Prostate gland (tissue), 2 donors: ENCODE measurements at regions not wholly inside any gene's neighbourhood (a gene's known extent, or its start where the extent isn't known, plus 50 kb on each side); places are given as distances from the start of the nearest gene placed in this dataset.

Source experiments
- CTCF ChIP-seq, 4 experiments: fragments of 200-600 bp in 2 of 4; fragments of 450-650 bp in 2 of 4; sonication (generic) in 2 of 4; IDR thresholded peaks; 1 replicate in 3 of 4; 2 replicates in 1 of 4; pipeline ENCODE4 v1.5.1; 2016 to 2019; ENCODE audit warnings: antibody characterized with exemption in 4 of 4, mild to moderate bottlenecking in 2 of 4, moderate library complexity in 2 of 4
- POLR2A ChIP-seq: fragments of 450-650 bp; IDR thresholded peaks from one replicate; pipeline ENCODE4 v1.6.1; 2016; ENCODE audit warnings: antibody characterized with exemption, mild to moderate bottlenecking
- POLR2AphosphoS5 ChIP-seq: sonication (generic); formaldehyde crosslinking; IDR thresholded peaks from one replicate; pipeline ENCODE4 v1.6.1; 2017; ENCODE audit warnings: antibody characterized with exemption

- no peak for TF ChIP-seq POLR2A
- no peak for TF ChIP-seq CTCF (IDR thresholded peaks at IDR 0.05)
- TF ChIP-seq POLR2AphosphoS5 = no peak
Observed at GRCh38 chr3:73225146-73225855, 163.8 kb downstream of the EBLN2 start.
